HL-60 (cell line): ENCODE measurements at regions not wholly inside any gene's neighbourhood (a gene's known extent, or its start where the extent isn't known, plus 50 kb on each side); places are given as distances from the start of the nearest gene placed in this dataset.

Experiments used
- DNase-seq, 2 experiments: peaks; one replicate each; pipeline ENCODE4 v3.0.0-alpha.2; 2010 to 2020; ENCODE audit warnings: low read depth in 1 of 2, low spot score in 1 of 2
- H3K27ac ChIP-seq: fragments of 250-450 bp; sonication (Bioruptor Pico); replicated peaks from 2 replicates; pipeline ENCODE4 v1.5.1; 2020; ENCODE audit warnings: mild to moderate bottlenecking, moderate library complexity
- H3K27me3 ChIP-seq: fragments of 250-450 bp; sonication (Bioruptor Pico); 2 replicates; pipeline ENCODE4 v1.5.1; 2021; ENCODE audit warnings: mild to moderate bottlenecking, moderate library complexity; ENCODE audit not compliant: insufficient read depth, poor library complexity, severe bottlenecking
- H3K4me3 ChIP-seq: replicated peaks from 2 replicates; pipeline ENCODE4 v1.5.1; 2011; ENCODE audit warnings: mild to moderate bottlenecking, control low read depth, low read length; ENCODE audit not compliant: insufficient read depth
- CTCF ChIP-seq: IDR thresholded peaks from one replicate; pipeline ENCODE4 v1.5.1; 2011; ENCODE audit warnings: low read length, control low read depth, inconsistent platforms; ENCODE audit not compliant: insufficient read depth
- GABPA ChIP-seq: IDR thresholded peaks from 2 replicates; pipeline ENCODE4 v1.6.1; 2012; ENCODE audit warnings: low read depth
- POLR2AphosphoS5 ChIP-seq: IDR thresholded peaks from 2 replicates; pipeline ENCODE4 v1.6.1; 2012; ENCODE audit warnings: low read depth
- REST ChIP-seq: IDR thresholded peaks from 2 replicates; pipeline ENCODE4 v1.6.1; 2012; ENCODE audit warnings: low read depth; ENCODE audit not compliant: insufficient replicate concordance
- SPI1 ChIP-seq: IDR thresholded peaks from 2 replicates; pipeline ENCODE4 v1.6.1; 2012; ENCODE audit warnings: low read depth, mild to moderate bottlenecking, borderline replicate concordance

GRCh38 chr3:144107923-144108322, 136.3 kb downstream of the DIPK2A start:
- Histone ChIP-seq H3K27me3 (no peaks in the 10 kb centered on the region), H3K4me3 (no peak overlapping the region), H3K27ac (no peak overlapping the region)
- no peak for TF ChIP-seq SPI1
- no peak for TF ChIP-seq POLR2AphosphoS5
- TF ChIP-seq CTCF: no peak
- TF ChIP-seq REST: no peak
- no peak for TF ChIP-seq GABPA
- no peak for DNase-seq

GRCh38 chr3:144109944-144110343, 138.3 kb downstream of the DIPK2A start:
- H3K4me3 ChIP-seq: no peak overlapping the region
- no peak overlapping the region for H3K27ac ChIP-seq
- no peak for TF ChIP-seq CTCF
- no peak for TF ChIP-seq GABPA
- TF ChIP-seq POLR2AphosphoS5: no peak
- no peak for TF ChIP-seq REST
- no peak for TF ChIP-seq SPI1
- no peaks in the 10 kb centered on the region for H3K27me3 ChIP-seq
- no peak for DNase-seq

GRCh38 chr3:144112036-144112435, 140.4 kb downstream of the DIPK2A start:
- Histone ChIP-seq H3K27ac (no peak overlapping the region), H3K4me3 (no peak overlapping the region), H3K27me3 (no peaks in the 10 kb centered on the region)
- DNase-seq: no peak
- no peak for TF ChIP-seq POLR2AphosphoS5
- TF ChIP-seq CTCF: no peak
- TF ChIP-seq REST: no peak
- TF ChIP-seq GABPA: no peak
- no peak for TF ChIP-seq SPI1
